Middle frontal gyrus (tissue), 1 donor: ENCODE measurements at regions not wholly inside any gene's neighbourhood (a gene's known extent, or its start where the extent isn't known, plus 50 kb on each side); places are given as distances from the start of the nearest gene placed in this dataset.

ENCODE experiments used
- DNase-seq: peaks from one replicate; pipeline ENCODE4 v3.0.0-alpha.2; 2015; ENCODE audit warnings: low spot score; ENCODE audit errors: extremely low spot score

GRCh38 chr6:1037430-1038202, 274.3 kb upstream of the FOXQ1 start:
- DNase-seq, result no peak

GRCh38 chr6:1035401-1035800, 276.5 kb upstream of the FOXQ1 start:
- no peak for DNase-seq

GRCh38 chr6:1031720-1032119, 280.2 kb upstream of the FOXQ1 start:
- DNase-seq, result no peak

- no peak for DNase-seq
Observed at GRCh38 chr6:1029141-1029540, 282.8 kb upstream of the FOXQ1 start.

- no peak for DNase-seq
Observed at GRCh38 chr6:1028723-1029122, 283.2 kb upstream of the FOXQ1 start.

GRCh38 chr6:1027795-1028569, 283.9 kb upstream of the FOXQ1 start:
- DNase-seq, result no peak

- DNase-seq, result no peak
Observed at GRCh38 chr6:1027109-1027794, 284.6 kb upstream of the FOXQ1 start.

GRCh38 chr6:1025821-1026220, 286.1 kb upstream of the FOXQ1 start:
- no peak for DNase-seq

GRCh38 chr6:1024587-1024986, 287.3 kb upstream of the FOXQ1 start:
- no peak for DNase-seq

- DNase-seq, result no peak
Observed at GRCh38 chr6:1024161-1024560, 287.7 kb upstream of the FOXQ1 start.

- no peak for DNase-seq
Observed at GRCh38 chr6:1023229-1023628, 288.7 kb upstream of the FOXQ1 start.

GRCh38 chr6:1022719-1023118, 289.2 kb upstream of the FOXQ1 start:
- DNase-seq, result no peak

GRCh38 chr6:1020837-1021236, 291.1 kb upstream of the FOXQ1 start:
- DNase-seq, result no peak

GRCh38 chr6:1020133-1020532, 291.8 kb upstream of the FOXQ1 start:
- no peak for DNase-seq

- DNase-seq, result no peak
Observed at GRCh38 chr6:1018041-1018440, 293.9 kb upstream of the FOXQ1 start.

- no peak for DNase-seq
Observed at GRCh38 chr6:1016329-1017302, 295.3 kb upstream of the FOXQ1 start.

- DNase-seq, result no peak
Observed at GRCh38 chr6:1015825-1016224, 296.1 kb upstream of the FOXQ1 start.

- DNase-seq, result no peak
Observed at GRCh38 chr6:1014431-1014807, 297.5 kb upstream of the FOXQ1 start.

GRCh38 chr6:1013656-1014430, 298.1 kb upstream of the FOXQ1 start:
- DNase-seq, result no peak

- no peak for DNase-seq
Observed at GRCh38 chr6:1009103-1009502, 302.8 kb upstream of the FOXQ1 start.
